Sigmoid colon (tissue), 6 donors: ENCODE measurements at regions not wholly inside any gene's neighbourhood (a gene's known extent, or its start where the extent isn't known, plus 50 kb on each side); places are given as distances from the start of the nearest gene placed in this dataset.

Experiments used
- DNase-seq: peaks from one replicate; pipeline ENCODE4 v3.0.0-alpha.2; 2019
- H3K27ac ChIP-seq, 4 donors: fragments of 200-600 bp; sonication (generic); one replicate each; pipeline ENCODE4 v1.5.1; 2016 to 2019; ENCODE audit warnings: mild to moderate bottlenecking in 1 of 4
- H3K27me3 ChIP-seq, 3 donors: fragments of 200-600 bp; sonication (generic); one replicate each; pipeline ENCODE4 v1.5.1; 2019; ENCODE audit warnings: mild to moderate bottlenecking in 1 of 3
- H3K36me3 ChIP-seq, 4 donors: fragments of 200-600 bp; sonication (generic); one replicate each; pipeline ENCODE4 v1.5.1; 2016 to 2019
- H3K4me1 ChIP-seq, 4 donors: fragments of 200-600 bp; sonication (generic); one replicate each; pipeline ENCODE4 v1.5.1; 2017 to 2019
- H3K4me3 ChIP-seq, 4 donors: fragments of 200-600 bp; sonication (generic); one replicate each; pipeline ENCODE4 v1.5.1; 2017 to 2019; ENCODE audit warnings: mild to moderate bottlenecking in 2 of 4, moderate library complexity in 1 of 4
- H3K9me3 ChIP-seq, 4 donors: fragments of 200-600 bp in 3 of 4; sonication (generic) in 3 of 4; one replicate each; pipeline versions ENCODE4 v1.5.1 to v1.6.1; 2013 to 2019
- CTCF ChIP-seq, 4 experiments: fragments of 450-650 bp in 3 of 4; fragments of 200-600 bp in 1 of 4; IDR thresholded peaks; one replicate each; pipeline ENCODE4 v1.5.1; 2016 to 2019; ENCODE audit warnings: antibody characterized with exemption in 4 of 4, mild to moderate bottlenecking in 3 of 4, moderate library complexity in 2 of 4
- EP300 ChIP-seq, 4 donors: sonication (generic); formaldehyde crosslinking; IDR thresholded peaks; one replicate each; pipeline ENCODE4 v1.6.1; 2017; ENCODE audit warnings: antibody characterized with exemption in 4 of 4
- POLR2A ChIP-seq, 2 donors: fragments of 450-650 bp; IDR thresholded peaks; one replicate each; pipeline ENCODE4 v1.6.1; 2016; ENCODE audit warnings: antibody characterized with exemption in 2 of 2, mild to moderate bottlenecking in 2 of 2, moderate library complexity in 2 of 2
- POLR2AphosphoS5 ChIP-seq, 4 donors: sonication (generic); formaldehyde crosslinking; IDR thresholded peaks; one replicate each; pipeline ENCODE4 v1.6.1; 2017; ENCODE audit warnings: antibody characterized with exemption in 4 of 4
- WGBS, 2 donors: extraction: QIAGEN DNeasy Blood & Tissue Kit; methylation state at CpG; one replicate each; pipeline ENCODE4 v1.1.7; 2013; 5-methylcytosine and 5-hydroxymethylcytosine counted together
- intact Hi-C: fragments of 100-400 bp; cut with DNase I; formaldehyde crosslinking; loops from one replicate; pipeline ENCODE4 v1.15.1; 2023
- donor health status: healthy with polysubstance abuse.
- donor health status: healthy.

- no peak for TF ChIP-seq EP300 (IDR thresholded peaks at IDR 0.05)
- TF ChIP-seq POLR2AphosphoS5 (IDR thresholded peaks at IDR 0.05) = no peak
- TF ChIP-seq POLR2A (IDR thresholded peaks at IDR 0.05) = no peak
- TF ChIP-seq CTCF (IDR thresholded peaks at IDR 0.05) = no peak
- WGBS, 2 donors = 71 to 74% methylated on average over 2 of the region's 2 CpGs
- Histone ChIP-seq H3K27me3 (no peaks in the 10 kb centered on the region), H3K36me3 (no peaks in the 10 kb centered on the region), H3K27ac (peak overlapping the region in 2 of 4 donors; percentile 42 to 61), H3K4me1 (peaks cover 0 to 18% (median 12%) of the 10 kb centered on the region in 4 donors), H3K4me3 (no peak overlapping the region), H3K9me3 (no peaks in the 10 kb centered on the region)
- no peak for DNase-seq
- intact Hi-C loops = loop anchor here (2.0 to 5.0 kb wide), 3 partner anchors 60 to 150 kb away; partner anchors contain the start of gene ALDH1A1
Measured at GRCh38 chr9:73022353-73022752, 69.5 kb upstream of the ALDH1A1 start.

- no peaks in the 10 kb centered on the region for H3K27me3 ChIP-seq
- H3K9me3 ChIP-seq = no peaks in the 10 kb centered on the region
- no peak overlapping the region for H3K27ac ChIP-seq
- H3K36me3 ChIP-seq = no peaks in the 10 kb centered on the region
- H3K4me1 ChIP-seq = peaks cover 0 to 18% (median 12%) of the 10 kb centered on the region in 4 donors
- no peak for DNase-seq
- TF ChIP-seq CTCF (IDR thresholded peaks at IDR 0.05) = no peak
- TF ChIP-seq POLR2AphosphoS5 (IDR thresholded peaks at IDR 0.05) = no peak
- no peak for TF ChIP-seq POLR2A (IDR thresholded peaks at IDR 0.05)
- no peak for TF ChIP-seq EP300 (IDR thresholded peaks at IDR 0.05)
- intact Hi-C loops = loop anchor here (5.0 kb wide), 2 partner anchors 69 to 149 kb away; partner anchors contain the start of gene ALDH1A1
- H3K4me3 ChIP-seq = no peak overlapping the region
- 75 to 81% methylated on average over 3 of the region's 3 CpGs for WGBS, 2 donors
Measured at GRCh38 chr9:73020877-73021276, 68.0 kb upstream of the ALDH1A1 start.

- intact Hi-C loops = no loop called here
- H3K9me3 ChIP-seq = no peaks in the 10 kb centered on the region
- H3K4me3 ChIP-seq = no peak overlapping the region
- H3K27ac ChIP-seq = no peak overlapping the region
- no peak for DNase-seq
- H3K4me1 ChIP-seq = peaks cover 0 to 7% (median 0%) of the 10 kb centered on the region in 4 donors
- H3K27me3 ChIP-seq = no peaks in the 10 kb centered on the region
- H3K36me3 ChIP-seq = no peaks in the 10 kb centered on the region
- TF ChIP-seq EP300 (IDR thresholded peaks at IDR 0.05) (no peak), POLR2AphosphoS5 (IDR thresholded peaks at IDR 0.05) (no peak)
Measured at GRCh38 chr9:73014011-73014410, 61.2 kb upstream of the ALDH1A1 start.

- Histone ChIP-seq H3K36me3 (no peaks in the 10 kb centered on the region), H3K9me3 (no peaks in the 10 kb centered on the region), H3K4me1 (peaks cover 0 to 7% (median 0%) of the 10 kb centered on the region in 4 donors), H3K27ac (peak overlapping the region in 1 of 4 donors; percentile 37), H3K27me3 (no peaks in the 10 kb centered on the region), H3K4me3 (no peak overlapping the region)
- intact Hi-C loops = no loop called here
- DNase-seq = no peak
- no peak for TF ChIP-seq POLR2AphosphoS5 (IDR thresholded peaks at IDR 0.05)
- TF ChIP-seq POLR2A (IDR thresholded peaks at IDR 0.05) = no peak
- TF ChIP-seq CTCF (IDR thresholded peaks at IDR 0.05) = no peak
- no peak for TF ChIP-seq EP300 (IDR thresholded peaks at IDR 0.05)
- 90 to 96% methylated on average over 2 of the region's 2 CpGs for WGBS, 2 donors
Measured at GRCh38 chr9:73011956-73012355, 59.1 kb upstream of the ALDH1A1 start.

GRCh38 chr9:73011181-73011750 is 58.4 kb upstream of the ALDH1A1 start:
- H3K4me1 ChIP-seq = peaks cover 0 to 7% (median 0%) of the 10 kb centered on the region in 4 donors
- no peak for DNase-seq
- intact Hi-C loops = no loop called here
- TF ChIP-seq POLR2AphosphoS5 (IDR thresholded peaks at IDR 0.05) (peak in 2 of 4 donors; percentile 16 to 31), EP300 (IDR thresholded peaks at IDR 0.05) (no peak)
- H3K36me3 ChIP-seq = no peaks in the 10 kb centered on the region
- H3K9me3 ChIP-seq = no peaks in the 10 kb centered on the region
- 76 to 80% methylated on average over 2 of the region's 2 CpGs for WGBS, 2 donors
- H3K27me3 ChIP-seq = no peaks in the 10 kb centered on the region
- H3K4me3 ChIP-seq = no peak overlapping the region
- peak overlapping the region in 1 of 4 donors; percentile 37 for H3K27ac ChIP-seq
